Astrocyte (in vitro differentiated cells and primary cell): ENCODE measurements at regions not wholly inside any gene's neighbourhood (a gene's known extent, or its start where the extent isn't known, plus 50 kb on each side); places are given as distances from the start of the nearest gene placed in this dataset.
"Not testable (repeated sequence)": the region's sequence is repeated elsewhere in the genome, so short reads cannot be mapped to it uniquely, and the experiment has no call there.

Source experiments
- DNase-seq: peaks from one replicate; pipeline ENCODE4 v3.0.0-alpha.2; 2010; ENCODE audit warnings: low read depth
- FAIRE-seq: peaks from 2 replicates; lab custom pipeline; 2011; peaks lifted over from hg19 to GRCh38; lab: Jason Lieb, UNC
- H2AFZ ChIP-seq: 2 replicates; pipeline ENCODE4 v1.6.0; 2012; ENCODE audit warnings: low read depth, low read length, inconsistent platforms
- H3K27ac ChIP-seq: 2 replicates; pipeline ENCODE4 v1.5.1; 2011; ENCODE audit warnings: low read depth, low read length, inconsistent platforms
- H3K27me3 ChIP-seq: 2 replicates; pipeline ENCODE4 v1.6.0; 2011; ENCODE audit warnings: low read length, inconsistent platforms; ENCODE audit not compliant: insufficient read depth
- H3K36me3 ChIP-seq: 2 replicates; pipeline ENCODE4 v1.5.1; 2011; ENCODE audit warnings: low read length, inconsistent platforms; ENCODE audit not compliant: insufficient read depth
- H3K4me1 ChIP-seq: 2 replicates; pipeline ENCODE4 v1.5.1; 2011; ENCODE audit warnings: low read length, inconsistent platforms; ENCODE audit not compliant: insufficient read depth
- H3K4me2 ChIP-seq: 2 replicates; pipeline ENCODE4 v1.6.0; 2012; ENCODE audit warnings: low read length, inconsistent platforms
- H3K4me3 ChIP-seq: 2 replicates; pipeline ENCODE4 v1.5.1; 2011; ENCODE audit warnings: low read depth, mild to moderate bottlenecking, low read length, inconsistent platforms; ENCODE audit not compliant: insufficient read depth
- H3K79me2 ChIP-seq: 2 replicates; pipeline ENCODE4 v1.6.0; 2012; ENCODE audit warnings: mild to moderate bottlenecking, low read length, inconsistent platforms; ENCODE audit not compliant: insufficient read depth
- H3K9ac ChIP-seq: 2 replicates; pipeline ENCODE4 v1.6.0; 2012; ENCODE audit warnings: mild to moderate bottlenecking, low read length, inconsistent platforms
- H3K9me3 ChIP-seq: 2 replicates; pipeline ENCODE4 v1.5.1; 2012; ENCODE audit warnings: low read depth, mild to moderate bottlenecking, low read length, inconsistent platforms; ENCODE audit not compliant: insufficient read depth
- H4K20me1 ChIP-seq: 2 replicates; pipeline ENCODE4 v1.6.0; 2012; ENCODE audit warnings: low read length, inconsistent platforms; ENCODE audit not compliant: insufficient read depth
- H3K27ac Mint-ChIP-seq: one replicate; pipeline ENCODE4 v1.8.0; 2021; ENCODE audit warnings: mild to moderate bottlenecking, mixed read lengths; ENCODE audit not compliant: unreplicated experiment
- H3K27me3 Mint-ChIP-seq: one replicate; pipeline ENCODE4 v1.8.0; 2021; ENCODE audit warnings: low read depth, mixed read lengths; ENCODE audit not compliant: unreplicated experiment
- H3K36me3 Mint-ChIP-seq: one replicate; pipeline ENCODE4 v1.8.0; 2021; ENCODE audit warnings: low read depth, mixed read lengths; ENCODE audit not compliant: unreplicated experiment
- H3K4me1 Mint-ChIP-seq: one replicate; pipeline ENCODE4 v1.8.0; 2021; ENCODE audit warnings: low read depth, mixed read lengths; ENCODE audit not compliant: unreplicated experiment
- H3K4me3 Mint-ChIP-seq: one replicate; pipeline ENCODE4 v1.8.0; 2021; ENCODE audit warnings: mild to moderate bottlenecking, moderate library complexity, mixed read lengths; ENCODE audit not compliant: unreplicated experiment
- H3K9me3 Mint-ChIP-seq: one replicate; pipeline ENCODE4 v1.8.0; 2021; ENCODE audit warnings: mild to moderate bottlenecking, mixed read lengths; ENCODE audit not compliant: unreplicated experiment
- CTCF ChIP-seq: IDR thresholded peaks from 2 replicates; pipeline ENCODE4 v1.5.1; 2011; ENCODE audit warnings: low read depth, mild to moderate bottlenecking, inconsistent platforms, low read length, moderate library complexity; ENCODE audit not compliant: insufficient read depth
- EZH2 ChIP-seq: IDR thresholded peaks from 2 replicates; pipeline ENCODE4 v1.6.1; 2012; ENCODE audit warnings: mild to moderate bottlenecking, low read length, inconsistent platforms; ENCODE audit not compliant: insufficient read depth

- TF ChIP-seq CTCF (no peak), EZH2 (no peak)
- Histone ChIP-seq H4K20me1 (no peaks in the 10 kb centered on the region), H3K27me3 (peaks cover 3% of the 10 kb centered on the region), H3K4me3 (no peak overlapping the region), H3K36me3 (no peaks in the 10 kb centered on the region), H3K9ac (no peak overlapping the region), H2AFZ (no peak overlapping the region), H3K4me1 (peaks cover 8% of the 10 kb centered on the region), H3K27ac (no peak overlapping the region), H3K9me3 (no peaks in the 10 kb centered on the region), H3K79me2 (no peaks in the 10 kb centered on the region), H3K4me2 (no peak overlapping the region)
- peaks cover 30% of the 10 kb centered on the region for H3K27me3 Mint-ChIP-seq
- DNase-seq (no peak), FAIRE-seq (no peak)
- H3K36me3 Mint-ChIP-seq, result no peaks in the 10 kb centered on the region
- H3K4me3 Mint-ChIP-seq, result no peak overlapping the region
- H3K27ac Mint-ChIP-seq, result no peak overlapping the region
- H3K9me3 Mint-ChIP-seq, result peaks cover 12% of the 10 kb centered on the region
- H3K4me1 Mint-ChIP-seq, result peaks cover 2% of the 10 kb centered on the region
Measured at GRCh38 chr7:155237730-155238129, 59.9 kb upstream of the INSIG1 start.

GRCh38 chr7:155239431-155240087 is 58.1 kb upstream of the INSIG1 start:
- not testable (repeated sequence) for H3K27ac ChIP-seq

GRCh38 chr7:155244675-155245074 is 53.0 kb upstream of the INSIG1 start:
- H4K20me1 ChIP-seq, result no peaks in the 10 kb centered on the region
- H3K27ac ChIP-seq, result no peak overlapping the region
- peaks cover 3% of the 10 kb centered on the region for H3K27me3 ChIP-seq
- no peaks in the 10 kb centered on the region for H3K9me3 ChIP-seq
- Mint-ChIP-seq H3K4me1 (peaks cover 3% of the 10 kb centered on the region), H3K27me3 (peaks cover 14% of the 10 kb centered on the region), H3K36me3 (peaks cover 2% of the 10 kb centered on the region), H3K9me3 (peaks cover 25% of the 10 kb centered on the region), H3K4me3 (no peak overlapping the region), H3K27ac (no peak overlapping the region)
- no peak for DNase-seq
- no peak overlapping the region for H3K9ac ChIP-seq
- FAIRE-seq, result no peak
- no peaks in the 10 kb centered on the region for H3K36me3 ChIP-seq
- no peak overlapping the region for H3K4me2 ChIP-seq
- no peaks in the 10 kb centered on the region for H3K79me2 ChIP-seq
- H3K4me3 ChIP-seq, result no peak overlapping the region
- TF ChIP-seq EZH2 (no peak), CTCF (no peak)
- H2AFZ ChIP-seq, result no peak overlapping the region
- H3K4me1 ChIP-seq, result no peaks in the 10 kb centered on the region

More at GRCh38 chr7:155239431-155240087, 58.1 kb upstream of the INSIG1 start:
- not testable (repeated sequence) for FAIRE-seq, H3K4me3 Mint-ChIP-seq, H3K27ac Mint-ChIP-seq, H3K36me3 Mint-ChIP-seq, H3K4me1 ChIP-seq, H3K4me1 Mint-ChIP-seq, H3K9ac ChIP-seq, H3K4me2 ChIP-seq, H4K20me1 ChIP-seq, H3K9me3 ChIP-seq, H2AFZ ChIP-seq, H3K27me3 ChIP-seq, H3K4me3 ChIP-seq, H3K79me2 ChIP-seq, H3K36me3 ChIP-seq, DNase-seq
- H3K27me3 Mint-ChIP-seq, result peaks cover 28% of the 10 kb centered on the region
- H3K9me3 Mint-ChIP-seq, result peaks cover 27% of the 10 kb centered on the region
